Suprapubic skin (tissue), 3 donors: ENCODE measurements at regions not wholly inside any gene's neighbourhood (a gene's known extent, or its start where the extent isn't known, plus 50 kb on each side); places are given as distances from the start of the nearest gene placed in this dataset.

Experiments used
- CTCF ChIP-seq, 2 donors: fragments of 200-600 bp in 1 of 2; fragments of 450-650 bp in 1 of 2; sonication (generic) in 1 of 2; IDR thresholded peaks; one replicate each; pipeline ENCODE4 v1.5.1; 2016 to 2019; ENCODE audit warnings: antibody characterized with exemption in 2 of 2, mild to moderate bottlenecking in 1 of 2, moderate library complexity in 1 of 2
- EP300 ChIP-seq: sonication (generic); formaldehyde crosslinking; IDR thresholded peaks from one replicate; pipeline ENCODE4 v1.6.1; 2017; ENCODE audit warnings: antibody characterized with exemption

GRCh38 chr3:197407053-197407452 lies 108.6 kb upstream of the DLG1 start:
- TF ChIP-seq EP300 = no peak
- no peak for TF ChIP-seq CTCF (IDR thresholded peaks at IDR 0.05)
